Mesendoderm (in vitro differentiated cells): ENCODE measurements at regions not wholly inside any gene's neighbourhood (a gene's known extent, or its start where the extent isn't known, plus 50 kb on each side); places are given as distances from the start of the nearest gene placed in this dataset.

Experiments used
- DNase-seq: peaks from one replicate; pipeline ENCODE4 v3.0.0; 2013
- H2AK5ac ChIP-seq: 2 replicates; pipeline ENCODE4 v1.6.1; 2013; ENCODE audit warnings: low read length, inconsistent platforms
- H2BK120ac ChIP-seq: 2 replicates; pipeline ENCODE4 v1.6.1; 2013; ENCODE audit warnings: low read depth, mild to moderate bottlenecking, low read length, moderate library complexity, mixed read lengths
- H2BK15ac ChIP-seq: replicated peaks from 2 replicates; pipeline ENCODE4 v1.6.1; 2013; ENCODE audit warnings: low read depth, mild to moderate bottlenecking, moderate library complexity
- H2BK5ac ChIP-seq: 2 replicates; pipeline ENCODE4 v1.6.1; 2013; ENCODE audit warnings: low read length, inconsistent platforms
- H3K18ac ChIP-seq: 2 replicates; pipeline ENCODE4 v1.6.1; 2013; ENCODE audit warnings: mild to moderate bottlenecking, low read length, mixed read lengths
- H3K23ac ChIP-seq: one replicate; pipeline ENCODE4 v1.6.1; 2013; ENCODE audit warnings: low read length
- H3K27ac ChIP-seq: 2 replicates; pipeline ENCODE4 v1.5.1; 2013; ENCODE audit warnings: low read depth, mild to moderate bottlenecking, inconsistent platforms, low read length, moderate library complexity
- H3K27me3 ChIP-seq: 2 replicates; pipeline ENCODE4 v1.6.1; 2013; ENCODE audit warnings: low read length, control low read depth, mild to moderate bottlenecking, inconsistent platforms; ENCODE audit not compliant: insufficient read depth, poor library complexity
- H3K36me3 ChIP-seq: 2 replicates; pipeline ENCODE4 v1.6.1; 2013; ENCODE audit warnings: low read length, inconsistent platforms; ENCODE audit not compliant: control insufficient read depth, insufficient read depth
- H3K4ac ChIP-seq: one replicate; pipeline ENCODE4 v1.6.1; 2013; ENCODE audit warnings: low read depth, mild to moderate bottlenecking, low read length, moderate library complexity
- H3K4me1 ChIP-seq: 2 replicates; pipeline ENCODE4 v1.6.1; 2013; ENCODE audit warnings: low read depth, low read length, inconsistent platforms; ENCODE audit not compliant: control insufficient read depth
- H3K4me2 ChIP-seq: 2 replicates; pipeline ENCODE4 v1.6.1; 2013; ENCODE audit warnings: low read length
- H3K4me3 ChIP-seq: 2 replicates; pipeline ENCODE4 v1.5.1; 2013; ENCODE audit warnings: mild to moderate bottlenecking, low read length
- H3K56ac ChIP-seq: one replicate; pipeline ENCODE4 v1.6.1; 2013; ENCODE audit warnings: low read length
- H3K79me1 ChIP-seq: 2 replicates; pipeline ENCODE4 v1.6.1; 2013; ENCODE audit warnings: low read length, inconsistent platforms
- H3K79me2 ChIP-seq: 2 replicates; pipeline ENCODE4 v1.6.1; 2013; ENCODE audit warnings: mild to moderate bottlenecking, low read length; ENCODE audit not compliant: control insufficient read depth, insufficient read depth
- H3K9ac ChIP-seq: 2 replicates; pipeline ENCODE4 v1.6.1; 2013; ENCODE audit warnings: low read length, inconsistent platforms
- H4K5ac ChIP-seq: one replicate; pipeline ENCODE4 v1.6.1; 2013; ENCODE audit warnings: low read length
- H4K8ac ChIP-seq: one replicate; pipeline ENCODE4 v1.6.1; 2013; ENCODE audit warnings: low read depth, mild to moderate bottlenecking, control low read depth, low read length, moderate library complexity
- WGBS: extraction: QIAGEN DNeasy Blood & Tissue Kit; methylation state at CpG from one replicate; pipeline ENCODE4 v1.1.7; 2013; ENCODE audit warnings: low lambda C conversion rate, missing lambda C conversion rate; ENCODE audit not compliant: insufficient coverage; ENCODE audit errors: extremely low coverage; 5-methylcytosine and 5-hydroxymethylcytosine counted together

DNA sequence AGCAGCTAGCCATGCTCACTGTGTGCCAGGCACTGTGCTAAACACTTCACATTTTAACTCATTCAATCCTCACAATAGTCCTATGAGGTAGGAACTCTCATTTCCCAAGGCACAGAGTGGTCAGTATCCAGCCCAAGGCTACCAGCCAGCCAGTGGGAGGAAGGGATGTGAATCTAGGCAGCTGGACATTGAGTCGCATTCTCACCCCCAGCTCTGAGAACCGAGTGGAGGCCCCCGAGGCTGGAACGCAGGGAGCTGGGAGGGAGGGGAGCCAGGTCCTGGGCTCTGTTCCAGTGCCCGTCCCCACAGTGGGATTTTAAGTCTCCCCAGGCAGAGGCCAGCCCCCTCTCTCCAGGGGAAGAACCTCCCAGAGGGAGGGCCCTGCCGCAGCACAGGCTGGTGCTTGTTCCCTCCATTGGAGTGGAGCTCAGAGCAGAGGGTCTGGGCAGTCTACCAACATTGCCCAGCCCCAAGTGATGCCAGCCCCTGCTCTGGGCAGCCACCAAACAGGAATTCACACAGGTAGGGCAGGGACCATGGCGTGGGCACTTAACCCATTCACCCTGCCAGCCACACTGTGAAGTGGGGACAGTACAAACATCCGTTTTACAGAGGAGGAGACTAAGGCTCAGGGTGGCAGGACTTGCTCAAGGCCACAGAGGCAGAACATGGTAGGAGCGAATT is 131.3 kb downstream of the CEBPB start:
- Histone ChIP-seq H3K4me3 (no peak overlapping the region), H3K4ac (no peak overlapping the region), H3K56ac (peak overlapping the region; percentile 61), H3K18ac (no peak overlapping the region), H4K5ac (no peak overlapping the region), H4K8ac (no peak overlapping the region), H3K4me2 (no peak overlapping the region), H2BK5ac (no peak overlapping the region), H3K79me2 (no peaks in the 10 kb centered on the region), H3K9ac (no peak overlapping the region), H3K27me3 (no peaks in the 10 kb centered on the region), H2AK5ac (no peak overlapping the region), H3K4me1 (peaks cover 6% of the 10 kb centered on the region), H3K36me3 (no peaks in the 10 kb centered on the region), H3K79me1 (no peaks in the 10 kb centered on the region), H3K27ac (no peak overlapping the region), H3K23ac (no peak overlapping the region), H2BK120ac (no peak overlapping the region), H2BK15ac (no peak overlapping the region)
- no peak for DNase-seq
- no CpG with 5 or more reads among the region's 9 CpGs for WGBS

DNA sequence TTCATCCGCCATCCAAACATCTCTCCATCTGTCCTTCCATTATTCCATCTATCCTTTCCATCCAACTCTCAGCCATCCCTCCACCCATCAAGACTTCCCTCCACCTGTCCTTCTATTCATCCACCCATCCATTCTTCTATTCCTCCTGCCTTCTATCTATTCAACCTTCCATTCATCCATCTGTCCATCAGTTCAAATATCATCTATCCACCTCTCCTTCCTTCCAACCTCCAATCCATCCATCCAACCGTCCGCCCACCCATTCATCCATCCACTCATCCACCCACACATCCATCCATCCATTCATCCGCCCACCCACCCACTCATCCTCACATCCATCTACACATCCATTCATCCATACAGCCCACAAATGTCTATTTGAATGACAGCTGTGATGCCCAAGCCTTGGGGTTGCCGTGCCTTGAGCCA is 132.1 kb downstream of the CEBPB start:
- no peaks in the 10 kb centered on the region for H3K79me1 ChIP-seq
- 100% methylated on average over 4 of the region's 5 CpGs for WGBS

DNA sequence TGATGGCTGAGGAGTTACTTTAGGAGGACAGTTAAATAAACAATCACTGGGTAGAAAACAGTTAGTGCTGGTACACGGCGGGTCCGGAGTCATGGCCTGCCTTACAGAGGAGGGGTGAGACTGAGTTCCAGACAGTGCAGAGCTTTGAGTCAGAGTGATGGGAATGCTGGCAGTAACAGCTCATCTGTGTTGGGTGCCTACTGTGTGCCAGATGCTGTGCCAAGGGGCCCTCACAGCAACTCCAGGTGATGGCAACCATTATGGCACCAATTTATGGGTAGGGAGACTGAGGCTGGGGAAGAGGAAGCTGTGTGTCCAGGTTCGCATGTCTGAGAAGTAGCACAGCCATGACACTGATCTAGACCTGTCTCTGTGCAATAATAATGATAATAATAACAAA is 132.6 kb downstream of the CEBPB start:
- H3K36me3 ChIP-seq: no peaks in the 10 kb centered on the region
- no peak overlapping the region for H3K4me2 ChIP-seq
- peaks cover 6% of the 10 kb centered on the region for H3K4me1 ChIP-seq
- WGBS: no CpG with 5 or more reads among the region's 4 CpGs
- H2BK5ac ChIP-seq: no peak overlapping the region
- no peak overlapping the region for H4K8ac ChIP-seq
- no peak for DNase-seq
- H3K79me2 ChIP-seq: no peaks in the 10 kb centered on the region
- no peaks in the 10 kb centered on the region for H3K27me3 ChIP-seq
- no peak overlapping the region for H2AK5ac ChIP-seq
- H3K9ac ChIP-seq: no peak overlapping the region
- H3K18ac ChIP-seq: no peak overlapping the region
- H2BK15ac ChIP-seq: no peak overlapping the region
- no peak overlapping the region for H3K23ac ChIP-seq
- H2BK120ac ChIP-seq: no peak overlapping the region
- no peak overlapping the region for H3K56ac ChIP-seq
- H3K4me3 ChIP-seq: no peak overlapping the region
- no peak overlapping the region for H3K4ac ChIP-seq
- no peak overlapping the region for H4K5ac ChIP-seq
- no peak overlapping the region for H3K27ac ChIP-seq
- H3K79me1 ChIP-seq: no peaks in the 10 kb centered on the region

More for the DNA sequence above, 132.1 kb downstream of the CEBPB start:
- H3K36me3 ChIP-seq: no peaks in the 10 kb centered on the region
- no peak overlapping the region for H4K5ac ChIP-seq
- H2AK5ac ChIP-seq: no peak overlapping the region
- no peak overlapping the region for H3K9ac ChIP-seq
- H2BK15ac ChIP-seq: no peak overlapping the region
- H3K4me2 ChIP-seq: no peak overlapping the region
- H2BK5ac ChIP-seq: no peak overlapping the region
- no peak overlapping the region for H3K56ac ChIP-seq
- no peak overlapping the region for H3K27ac ChIP-seq
- no peak overlapping the region for H3K18ac ChIP-seq
- no peak for DNase-seq
- H3K27me3 ChIP-seq: no peaks in the 10 kb centered on the region
- peaks cover 6% of the 10 kb centered on the region for H3K4me1 ChIP-seq
- H3K23ac ChIP-seq: no peak overlapping the region
- no peak overlapping the region for H3K4me3 ChIP-seq
- no peaks in the 10 kb centered on the region for H3K79me2 ChIP-seq
- H4K8ac ChIP-seq: no peak overlapping the region
- no peak overlapping the region for H3K4ac ChIP-seq
- no peak overlapping the region for H2BK120ac ChIP-seq

DNA sequence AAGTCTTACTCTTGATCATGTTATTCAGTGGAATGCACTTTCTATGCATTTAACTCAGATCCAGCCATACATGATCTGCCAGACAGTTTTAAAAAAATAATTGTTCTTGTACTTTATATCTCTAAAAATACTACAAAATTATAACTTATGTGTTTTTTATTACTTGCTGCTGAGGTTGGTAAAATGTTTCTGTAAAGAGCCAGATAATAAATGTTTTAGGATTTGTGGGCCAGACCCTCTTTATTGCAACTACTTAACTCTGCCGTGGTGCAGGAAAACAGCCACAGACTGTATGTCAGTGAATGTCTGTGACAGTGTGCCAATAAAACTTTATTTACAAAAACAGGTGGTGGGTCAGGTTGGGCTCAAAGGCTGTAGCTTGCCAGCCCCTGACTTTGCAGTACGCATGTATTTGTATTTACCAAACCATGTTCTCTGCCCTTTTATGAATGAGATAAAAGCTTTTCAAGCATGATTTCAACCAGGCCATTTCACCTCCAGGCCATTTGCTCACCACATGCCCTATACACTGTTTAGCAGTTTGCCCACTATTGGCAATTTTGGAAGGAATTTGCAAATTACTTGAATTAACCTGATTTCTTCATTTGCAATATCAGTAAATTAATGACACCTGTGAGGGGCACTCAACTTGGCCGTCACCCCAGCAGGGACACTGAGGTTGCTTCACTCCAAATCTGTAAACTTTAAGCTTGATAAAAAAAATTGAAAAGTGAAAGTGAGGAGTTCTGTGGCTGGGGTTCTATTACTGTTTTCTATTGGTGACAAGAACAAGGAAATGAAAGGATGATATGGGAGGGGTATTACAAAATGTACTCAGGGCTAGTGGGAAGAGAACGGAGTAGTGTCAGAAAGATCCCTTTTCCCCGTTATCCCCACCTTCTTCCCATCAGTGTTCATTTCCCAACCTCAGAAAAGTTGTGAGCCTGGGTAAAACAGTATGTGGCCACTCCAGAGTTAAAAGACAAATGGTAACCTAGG is 133.4 kb downstream of the CEBPB start:
- H3K36me3 ChIP-seq: no peaks in the 10 kb centered on the region

DNA sequence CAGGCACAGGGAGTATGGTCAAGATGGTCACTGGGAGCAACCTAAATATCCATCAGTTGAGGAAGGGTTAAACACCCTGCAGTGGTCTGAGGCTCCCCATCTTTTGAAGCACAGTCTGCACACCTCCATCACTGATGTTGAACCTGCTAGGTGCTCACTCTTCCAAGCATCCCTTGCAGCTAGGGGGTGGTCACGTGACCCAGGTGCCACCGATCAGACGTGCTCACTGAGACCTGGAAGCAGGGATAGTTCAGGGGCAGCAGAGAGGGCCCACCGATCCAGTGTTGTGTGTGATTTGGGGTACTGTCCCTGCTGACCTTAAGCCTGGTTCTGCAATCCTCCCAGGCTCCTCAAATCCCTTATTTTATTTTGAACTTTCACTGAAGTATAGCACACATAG is 134.6 kb downstream of the CEBPB start:
- H3K4ac ChIP-seq: no peak overlapping the region
- H2BK5ac ChIP-seq: no peak overlapping the region
- no peak overlapping the region for H3K4me2 ChIP-seq
- WGBS: no CpG with 5 or more reads among the region's 4 CpGs
- no peak overlapping the region for H2BK120ac ChIP-seq
- H3K18ac ChIP-seq: no peak overlapping the region
- peaks cover 6% of the 10 kb centered on the region for H3K4me1 ChIP-seq
- H3K79me1 ChIP-seq: no peaks in the 10 kb centered on the region
- no peak overlapping the region for H3K56ac ChIP-seq
- H4K5ac ChIP-seq: no peak overlapping the region
- no peak overlapping the region for H2BK15ac ChIP-seq
- H3K27ac ChIP-seq: no peak overlapping the region
- no peak overlapping the region for H3K9ac ChIP-seq
- H3K79me2 ChIP-seq: no peaks in the 10 kb centered on the region
- H3K4me3 ChIP-seq: no peak overlapping the region
- no peak for DNase-seq
- no peak overlapping the region for H3K23ac ChIP-seq
- no peak overlapping the region for H4K8ac ChIP-seq
- no peaks in the 10 kb centered on the region for H3K27me3 ChIP-seq
- no peaks in the 10 kb centered on the region for H3K36me3 ChIP-seq
- H2AK5ac ChIP-seq: no peak overlapping the region

More for the DNA sequence above, 133.4 kb downstream of the CEBPB start:
- H2AK5ac ChIP-seq: no peak overlapping the region
- DNase-seq: no peak
- H4K5ac ChIP-seq: no peak overlapping the region
- no peak overlapping the region for H3K4me2 ChIP-seq
- no peak overlapping the region for H4K8ac ChIP-seq
- no CpG with 5 or more reads among the region's 5 CpGs for WGBS
- H3K4ac ChIP-seq: no peak overlapping the region
- no peaks in the 10 kb centered on the region for H3K79me1 ChIP-seq
- H3K27ac ChIP-seq: no peak overlapping the region
- H3K9ac ChIP-seq: no peak overlapping the region
- H3K56ac ChIP-seq: no peak overlapping the region
- H2BK5ac ChIP-seq: no peak overlapping the region
- no peak overlapping the region for H2BK15ac ChIP-seq
- H3K27me3 ChIP-seq: no peaks in the 10 kb centered on the region
- peaks cover 6% of the 10 kb centered on the region for H3K4me1 ChIP-seq
- H3K79me2 ChIP-seq: no peaks in the 10 kb centered on the region
- no peak overlapping the region for H3K23ac ChIP-seq
- no peak overlapping the region for H3K18ac ChIP-seq
- no peak overlapping the region for H2BK120ac ChIP-seq
- no peak overlapping the region for H3K4me3 ChIP-seq
